ENCODE measurements at regions not wholly inside any gene's neighbourhood (a gene's known extent, or its start where the extent isn't known, plus 50 kb on each side); places are given as distances from the start of the nearest gene placed in this dataset.
A peak's percentile ranks its signal among the peaks of the same experiment; 100 is the strongest.

- DNase-seq (ENCODE audit: low read depth in 2 of 2): no peak
Observed at GRCh38 chr14:55500219-55500701, 59.8 kb upstream of the TBPL2 start.

- DNase-seq (ENCODE audit: low read depth in 2 of 2): no peak
Observed at GRCh38 chr14:55500708-55501107, 60.3 kb upstream of the TBPL2 start.

- DNase-seq (ENCODE audit: low read depth in 2 of 2): no peak
Observed at GRCh38 chr14:55502746-55503284, 62.4 kb upstream of the TBPL2 start.

GRCh38 chr14:55505846-55506245, 65.4 kb upstream of the TBPL2 start:
- no peak for DNase-seq (ENCODE audit: low read depth in 2 of 2)

GRCh38 chr14:55508676-55509075, 68.3 kb upstream of the TBPL2 start:
- DNase-seq (ENCODE audit: low read depth in 2 of 2): no peak

GRCh38 chr14:55512421-55512820, 67.6 kb upstream of the KTN1 start:
- peak; percentile 19 to 28 for DNase-seq (ENCODE audit: low read depth in 2 of 2)

GRCh38 chr14:55513491-55513890, 66.5 kb upstream of the KTN1 start:
- DNase-seq (ENCODE audit: low read depth in 2 of 2): no peak

GRCh38 chr14:55514819-55515490, 65.1 kb upstream of the KTN1 start:
- peak; percentile 55 to 64 for DNase-seq (ENCODE audit: low read depth in 2 of 2)

GRCh38 chr14:55516776-55517175, 63.2 kb upstream of the KTN1 start:
- DNase-seq (ENCODE audit: low read depth in 2 of 2): no peak

- no peak for DNase-seq (ENCODE audit: low read depth in 2 of 2)
Observed at GRCh38 chr14:55518391-55518790, 61.6 kb upstream of the KTN1 start.

- DNase-seq (ENCODE audit: low read depth in 2 of 2): no peak
Observed at GRCh38 chr14:55519473-55520080, 60.4 kb upstream of the KTN1 start.

- DNase-seq (ENCODE audit: low read depth in 2 of 2): no peak
Observed at GRCh38 chr14:55523321-55523720, 56.7 kb upstream of the KTN1 start.
